HFF-Myc (cell line): ENCODE measurements at regions not wholly inside any gene's neighbourhood (a gene's known extent, or its start where the extent isn't known, plus 50 kb on each side); places are given as distances from the start of the nearest gene placed in this dataset.

ENCODE experiments used
- DNase-seq: peaks from one replicate; pipeline ENCODE4 v3.0.0-alpha.2; 2011; ENCODE audit warnings: low read depth; ENCODE audit errors: extremely low read depth
- H3K4me3 ChIP-seq: replicated peaks from 2 replicates; pipeline ENCODE4 v1.5.1; 2011; ENCODE audit warnings: low read depth, mild to moderate bottlenecking, control low read depth, low read length
- CTCF ChIP-seq: IDR thresholded peaks from 2 replicates; pipeline ENCODE4 v1.5.1; 2012; ENCODE audit warnings: mild to moderate bottlenecking, low read depth, low read length, control low read depth; ENCODE audit errors: missing control alignments

GRCh38 chr3:94564247-94564646, 501.4 kb downstream of the NSUN3 start:
- no peak overlapping the region for H3K4me3 ChIP-seq
- DNase-seq, result no peak
- TF ChIP-seq CTCF, result no peak

- no peak for TF ChIP-seq CTCF
- H3K4me3 ChIP-seq, result no peak overlapping the region
- no peak for DNase-seq
These were observed 505.2 kb downstream of the NSUN3 start for GRCh38 chr3:94568041-94568440.

- H3K4me3 ChIP-seq, result no peak overlapping the region
- no peak for TF ChIP-seq CTCF
- no peak for DNase-seq
These were observed 510.5 kb downstream of the NSUN3 start for GRCh38 chr3:94573337-94573736.

- DNase-seq, result no peak
- no peak for TF ChIP-seq CTCF
- H3K4me3 ChIP-seq, result no peak overlapping the region
These were observed 524.4 kb downstream of the NSUN3 start for GRCh38 chr3:94587291-94587690.

- no peak for DNase-seq
- no peak for TF ChIP-seq CTCF
- H3K4me3 ChIP-seq, result no peak overlapping the region
These were observed 530.8 kb downstream of the NSUN3 start for GRCh38 chr3:94593526-94594150.

DNA sequence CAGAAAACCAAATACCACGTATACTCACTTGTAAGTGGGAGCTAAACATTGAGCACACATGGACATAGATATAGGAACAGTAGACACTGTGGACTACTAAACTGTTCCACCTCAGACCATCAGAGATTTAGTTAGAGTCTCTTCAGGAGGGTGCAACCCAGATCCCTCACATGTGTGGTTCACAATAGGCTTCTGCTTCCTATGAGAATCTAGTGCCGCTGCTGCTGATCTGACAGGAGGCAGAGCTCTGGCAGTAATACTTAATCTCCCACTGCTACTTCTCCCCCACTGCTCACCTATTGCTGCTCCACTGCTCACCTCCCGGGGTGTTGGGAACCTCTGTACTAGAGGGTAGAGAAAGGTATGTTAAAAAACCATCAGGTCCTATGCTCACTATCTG, 533.3 kb downstream of the NSUN3 start:
- no peak for DNase-seq
- no peak for TF ChIP-seq CTCF
- no peak overlapping the region for H3K4me3 ChIP-seq
